ENCODE measurements at regions not wholly inside any gene's neighbourhood (a gene's known extent, or its start where the extent isn't known, plus 50 kb on each side); places are given as distances from the start of the nearest gene placed in this dataset.

DNA sequence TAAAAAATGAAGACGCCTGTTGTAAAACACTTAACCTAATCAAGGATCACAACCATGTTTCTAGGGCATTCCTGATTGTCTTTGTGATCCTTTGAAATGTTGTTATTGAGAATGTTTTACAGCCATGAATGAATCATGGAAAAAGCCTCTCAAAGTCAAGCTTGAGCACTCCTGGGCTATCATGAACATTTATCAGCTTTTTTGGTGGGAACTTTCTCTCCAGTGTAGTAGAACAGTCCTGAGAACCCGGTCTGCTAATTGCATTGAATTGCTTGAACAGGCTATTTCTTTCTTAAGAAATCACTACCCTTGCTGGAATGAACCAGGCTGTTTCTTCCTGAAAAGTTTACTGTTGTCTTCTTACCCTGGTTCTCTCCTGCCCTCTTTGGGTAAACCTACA is 516.5 kb downstream of the FGF9 start:
- Histone ChIP-seq H3K27me3 (ENCODE audit: insufficient read depth) (no peaks in the 10 kb centered on the region), H3K79me2 (replicated peaks; ENCODE audit: insufficient read depth) (no peaks in the 10 kb centered on the region; the same call in none of the 2 replicates), H3K27ac (ENCODE audit: low read depth) (no peak overlapping the region), H3K36me3 (ENCODE audit: insufficient read depth) (no peaks in the 10 kb centered on the region), H3F3A (replicated peaks; ENCODE audit: low read depth) (no peaks in the 10 kb centered on the region), H3K4me3 (no peak overlapping the region), H3K4me1 (ENCODE audit: insufficient read depth) (no peaks in the 10 kb centered on the region), H4K20me1 (replicated peaks; ENCODE audit: insufficient read depth) (no peaks in the 10 kb centered on the region), H2AFZ (no peak overlapping the region), H3K9me2 (ENCODE audit: insufficient read depth) (0 out of 2 replicates have a peak, but pooled peaks cover 4% of the 10 kb centered on the region), H3K4me2 (no peak overlapping the region)
- Mint-ChIP-seq H3K36me3 (ENCODE audit: low read depth) (no peaks in the 10 kb centered on the region), H3K27ac (no peak overlapping the region), H3K27me3 (ENCODE audit: insufficient read depth, low read depth, poor library complexity) (no peaks in the 10 kb centered on the region), H3K4me1 (no peaks in the 10 kb centered on the region), H3K9me3 (no peaks in the 10 kb centered on the region; the same call in 2 of the 3 replicates), H3K4me3 (no peak overlapping the region)
- TF ChIP-seq STAT1 (IDR thresholded peaks at IDR 0.05; ENCODE audit: unreplicated experiment) (no peak), POLR2AphosphoS5 (IDR thresholded peaks at IDR 0.05; ENCODE audit: low read depth) (no peak), EZH2phosphoT487 (IDR thresholded peaks at IDR 0.05; ENCODE audit: unreplicated experiment) (no peak), ZNF331 (CRISPR knock-in tag; IDR thresholded peaks at IDR 0.05; ENCODE audit: low read depth) (no peak), JUNB (IDR thresholded peaks at IDR 0.05; ENCODE audit: unreplicated experiment) (no peak), ZNF114 (CRISPR knock-in tag; IDR thresholded peaks at IDR 0.05) (no peak), CREB1 (CRISPR knock-in tag; IDR thresholded peaks at IDR 0.05; ENCODE audit: low read depth) (no peak), NANOG (IDR thresholded peaks at IDR 0.05; ENCODE audit: borderline replicate concordance) (no peak), EZH2 (IDR thresholded peaks at IDR 0.05; ENCODE audit: low read depth, unreplicated experiment) (no peak)
- TF ChIP-seq, protein P1, sequence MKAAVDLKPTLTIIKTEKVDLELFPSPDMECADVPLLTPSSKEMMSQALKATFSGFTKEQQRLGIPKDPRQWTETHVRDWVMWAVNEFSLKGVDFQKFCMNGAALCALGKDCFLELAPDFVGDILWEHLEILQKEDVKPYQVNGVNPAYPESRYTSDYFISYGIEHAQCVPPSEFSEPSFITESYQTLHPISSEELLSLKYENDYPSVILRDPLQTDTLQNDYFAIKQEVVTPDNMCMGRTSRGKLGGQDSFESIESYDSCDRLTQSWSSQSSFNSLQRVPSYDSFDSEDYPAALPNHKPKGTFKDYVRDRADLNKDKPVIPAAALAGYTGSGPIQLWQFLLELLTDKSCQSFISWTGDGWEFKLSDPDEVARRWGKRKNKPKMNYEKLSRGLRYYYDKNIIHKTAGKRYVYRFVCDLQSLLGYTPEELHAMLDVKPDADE (IDR thresholded peaks at IDR 0.05): no peak
- TF ChIP-seq, protein P2, sequence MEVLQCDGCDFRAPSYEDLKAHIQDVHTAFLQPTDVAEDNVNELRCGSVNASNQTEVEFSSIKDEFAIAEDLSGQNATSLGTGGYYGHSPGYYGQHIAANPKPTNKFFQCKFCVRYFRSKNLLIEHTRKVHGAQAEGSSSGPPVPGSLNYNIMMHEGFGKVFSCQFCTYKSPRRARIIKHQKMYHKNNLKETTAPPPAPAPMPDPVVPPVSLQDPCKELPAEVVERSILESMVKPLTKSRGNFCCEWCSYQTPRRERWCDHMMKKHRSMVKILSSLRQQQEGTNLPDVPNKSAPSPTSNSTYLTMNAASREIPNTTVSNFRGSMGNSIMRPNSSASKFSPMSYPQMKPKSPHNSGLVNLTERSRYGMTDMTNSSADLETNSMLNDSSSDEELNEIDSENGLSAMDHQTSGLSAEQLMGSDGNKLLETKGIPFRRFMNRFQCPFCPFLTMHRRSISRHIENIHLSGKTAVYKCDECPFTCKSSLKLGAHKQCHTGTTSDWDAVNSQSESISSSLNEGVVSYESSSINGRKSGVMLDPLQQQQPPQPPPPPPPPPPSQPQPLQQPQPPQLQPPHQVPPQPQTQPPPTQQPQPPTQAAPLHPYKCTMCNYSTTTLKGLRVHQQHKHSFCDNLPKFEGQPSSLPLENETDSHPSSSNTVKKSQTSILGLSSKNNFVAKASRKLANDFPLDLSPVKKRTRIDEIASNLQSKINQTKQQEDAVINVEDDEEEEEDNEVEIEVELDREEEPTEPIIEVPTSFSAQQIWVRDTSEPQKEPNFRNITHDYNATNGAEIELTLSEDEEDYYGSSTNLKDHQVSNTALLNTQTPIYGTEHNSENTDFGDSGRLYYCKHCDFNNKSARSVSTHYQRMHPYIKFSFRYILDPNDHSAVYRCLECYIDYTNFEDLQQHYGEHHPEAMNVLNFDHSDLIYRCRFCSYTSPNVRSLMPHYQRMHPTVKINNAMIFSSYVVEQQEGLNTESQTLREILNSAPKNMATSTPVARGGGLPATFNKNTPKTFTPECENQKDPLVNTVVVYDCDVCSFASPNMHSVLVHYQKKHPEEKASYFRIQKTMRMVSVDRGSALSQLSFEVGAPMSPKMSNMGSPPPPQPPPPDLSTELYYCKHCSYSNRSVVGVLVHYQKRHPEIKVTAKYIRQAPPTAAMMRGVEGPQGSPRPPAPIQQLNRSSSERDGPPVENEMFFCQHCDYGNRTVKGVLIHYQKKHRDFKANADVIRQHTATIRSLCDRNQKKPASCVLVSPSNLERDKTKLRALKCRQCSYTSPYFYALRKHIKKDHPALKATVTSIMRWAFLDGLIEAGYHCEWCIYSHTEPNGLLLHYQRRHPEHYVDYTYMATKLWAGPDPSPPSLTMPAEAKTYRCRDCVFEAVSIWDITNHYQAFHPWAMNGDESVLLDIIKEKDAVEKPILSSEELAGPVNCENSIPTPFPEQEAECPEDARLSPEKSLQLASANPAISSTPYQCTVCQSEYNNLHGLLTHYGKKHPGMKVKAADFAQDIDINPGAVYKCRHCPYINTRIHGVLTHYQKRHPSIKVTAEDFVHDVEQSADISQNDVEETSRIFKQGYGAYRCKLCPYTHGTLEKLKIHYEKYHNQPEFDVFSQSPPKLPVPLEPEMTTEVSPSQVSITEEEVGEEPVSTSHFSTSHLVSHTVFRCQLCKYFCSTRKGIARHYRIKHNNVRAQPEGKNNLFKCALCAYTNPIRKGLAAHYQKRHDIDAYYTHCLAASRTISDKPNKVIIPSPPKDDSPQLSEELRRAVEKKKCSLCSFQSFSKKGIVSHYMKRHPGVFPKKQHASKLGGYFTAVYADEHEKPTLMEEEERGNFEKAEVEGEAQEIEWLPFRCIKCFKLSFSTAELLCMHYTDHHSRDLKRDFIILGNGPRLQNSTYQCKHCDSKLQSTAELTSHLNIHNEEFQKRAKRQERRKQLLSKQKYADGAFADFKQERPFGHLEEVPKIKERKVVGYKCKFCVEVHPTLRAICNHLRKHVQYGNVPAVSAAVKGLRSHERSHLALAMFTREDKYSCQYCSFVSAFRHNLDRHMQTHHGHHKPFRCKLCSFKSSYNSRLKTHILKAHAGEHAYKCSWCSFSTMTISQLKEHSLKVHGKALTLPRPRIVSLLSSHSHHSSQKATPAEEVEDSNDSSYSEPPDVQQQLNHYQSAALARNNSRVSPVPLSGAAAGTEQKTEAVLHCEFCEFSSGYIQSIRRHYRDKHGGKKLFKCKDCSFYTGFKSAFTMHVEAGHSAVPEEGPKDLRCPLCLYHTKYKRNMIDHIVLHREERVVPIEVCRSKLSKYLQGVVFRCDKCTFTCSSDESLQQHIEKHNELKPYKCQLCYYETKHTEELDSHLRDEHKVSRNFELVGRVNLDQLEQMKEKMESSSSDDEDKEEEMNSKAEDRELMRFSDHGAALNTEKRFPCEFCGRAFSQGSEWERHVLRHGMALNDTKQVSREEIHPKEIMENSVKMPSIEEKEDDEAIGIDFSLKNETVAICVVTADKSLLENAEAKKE (CRISPR knock-in tag; IDR thresholded peaks at IDR 0.05): no peak
- TF ChIP-seq, protein P3, sequence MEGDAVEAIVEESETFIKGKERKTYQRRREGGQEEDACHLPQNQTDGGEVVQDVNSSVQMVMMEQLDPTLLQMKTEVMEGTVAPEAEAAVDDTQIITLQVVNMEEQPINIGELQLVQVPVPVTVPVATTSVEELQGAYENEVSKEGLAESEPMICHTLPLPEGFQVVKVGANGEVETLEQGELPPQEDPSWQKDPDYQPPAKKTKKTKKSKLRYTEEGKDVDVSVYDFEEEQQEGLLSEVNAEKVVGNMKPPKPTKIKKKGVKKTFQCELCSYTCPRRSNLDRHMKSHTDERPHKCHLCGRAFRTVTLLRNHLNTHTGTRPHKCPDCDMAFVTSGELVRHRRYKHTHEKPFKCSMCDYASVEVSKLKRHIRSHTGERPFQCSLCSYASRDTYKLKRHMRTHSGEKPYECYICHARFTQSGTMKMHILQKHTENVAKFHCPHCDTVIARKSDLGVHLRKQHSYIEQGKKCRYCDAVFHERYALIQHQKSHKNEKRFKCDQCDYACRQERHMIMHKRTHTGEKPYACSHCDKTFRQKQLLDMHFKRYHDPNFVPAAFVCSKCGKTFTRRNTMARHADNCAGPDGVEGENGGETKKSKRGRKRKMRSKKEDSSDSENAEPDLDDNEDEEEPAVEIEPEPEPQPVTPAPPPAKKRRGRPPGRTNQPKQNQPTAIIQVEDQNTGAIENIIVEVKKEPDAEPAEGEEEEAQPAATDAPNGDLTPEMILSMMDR (conservative IDR thresholded peaks at IDR 0.05; ENCODE audit: low read depth in 2 of 2): no peak
- TF ChIP-seq, protein P4, sequence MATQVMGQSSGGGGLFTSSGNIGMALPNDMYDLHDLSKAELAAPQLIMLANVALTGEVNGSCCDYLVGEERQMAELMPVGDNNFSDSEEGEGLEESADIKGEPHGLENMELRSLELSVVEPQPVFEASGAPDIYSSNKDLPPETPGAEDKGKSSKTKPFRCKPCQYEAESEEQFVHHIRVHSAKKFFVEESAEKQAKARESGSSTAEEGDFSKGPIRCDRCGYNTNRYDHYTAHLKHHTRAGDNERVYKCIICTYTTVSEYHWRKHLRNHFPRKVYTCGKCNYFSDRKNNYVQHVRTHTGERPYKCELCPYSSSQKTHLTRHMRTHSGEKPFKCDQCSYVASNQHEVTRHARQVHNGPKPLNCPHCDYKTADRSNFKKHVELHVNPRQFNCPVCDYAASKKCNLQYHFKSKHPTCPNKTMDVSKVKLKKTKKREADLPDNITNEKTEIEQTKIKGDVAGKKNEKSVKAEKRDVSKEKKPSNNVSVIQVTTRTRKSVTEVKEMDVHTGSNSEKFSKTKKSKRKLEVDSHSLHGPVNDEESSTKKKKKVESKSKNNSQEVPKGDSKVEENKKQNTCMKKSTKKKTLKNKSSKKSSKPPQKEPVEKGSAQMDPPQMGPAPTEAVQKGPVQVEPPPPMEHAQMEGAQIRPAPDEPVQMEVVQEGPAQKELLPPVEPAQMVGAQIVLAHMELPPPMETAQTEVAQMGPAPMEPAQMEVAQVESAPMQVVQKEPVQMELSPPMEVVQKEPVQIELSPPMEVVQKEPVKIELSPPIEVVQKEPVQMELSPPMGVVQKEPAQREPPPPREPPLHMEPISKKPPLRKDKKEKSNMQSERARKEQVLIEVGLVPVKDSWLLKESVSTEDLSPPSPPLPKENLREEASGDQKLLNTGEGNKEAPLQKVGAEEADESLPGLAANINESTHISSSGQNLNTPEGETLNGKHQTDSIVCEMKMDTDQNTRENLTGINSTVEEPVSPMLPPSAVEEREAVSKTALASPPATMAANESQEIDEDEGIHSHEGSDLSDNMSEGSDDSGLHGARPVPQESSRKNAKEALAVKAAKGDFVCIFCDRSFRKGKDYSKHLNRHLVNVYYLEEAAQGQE (IDR thresholded peaks at IDR 0.05; ENCODE audit: unreplicated experiment): no peak
- ATAC-seq: no peak
- DNase-seq (ENCODE audit: low spot score): no peak

Measured in GM23338 (cell line).